ENCODE measurements at regions not wholly inside any gene's neighbourhood (a gene's known extent, or its start where the extent isn't known, plus 50 kb on each side); places are given as distances from the start of the nearest gene placed in this dataset.

DNA sequence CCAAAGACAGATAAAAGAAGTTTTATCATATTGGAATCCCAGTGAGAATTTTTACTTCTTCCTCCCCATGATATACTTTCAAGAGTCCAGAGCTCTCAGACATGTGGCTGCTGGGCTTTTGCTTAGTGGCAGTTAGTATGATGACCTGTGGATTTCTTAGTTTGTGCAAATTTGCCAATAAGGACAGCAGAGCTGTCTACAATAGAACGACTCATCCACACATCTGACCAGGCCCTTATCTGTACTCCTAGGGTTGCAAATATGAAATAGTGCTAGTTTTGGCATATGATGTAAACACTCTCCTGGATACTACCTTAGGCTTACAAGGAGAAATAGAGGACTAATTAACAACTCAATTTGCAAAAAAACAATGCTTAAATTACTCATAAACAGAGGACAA is 758.4 kb upstream of the TMEFF2 start (continued):
- TF ChIP-seq, protein P1, sequence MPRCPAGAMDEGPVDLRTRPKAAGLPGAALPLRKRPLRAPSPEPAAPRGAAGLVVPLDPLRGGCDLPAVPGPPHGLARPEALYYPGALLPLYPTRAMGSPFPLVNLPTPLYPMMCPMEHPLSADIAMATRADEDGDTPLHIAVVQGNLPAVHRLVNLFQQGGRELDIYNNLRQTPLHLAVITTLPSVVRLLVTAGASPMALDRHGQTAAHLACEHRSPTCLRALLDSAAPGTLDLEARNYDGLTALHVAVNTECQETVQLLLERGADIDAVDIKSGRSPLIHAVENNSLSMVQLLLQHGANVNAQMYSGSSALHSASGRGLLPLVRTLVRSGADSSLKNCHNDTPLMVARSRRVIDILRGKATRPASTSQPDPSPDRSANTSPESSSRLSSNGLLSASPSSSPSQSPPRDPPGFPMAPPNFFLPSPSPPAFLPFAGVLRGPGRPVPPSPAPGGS (IDR thresholded peaks at IDR 0.05; ENCODE audit: borderline replicate concordance, insufficient read depth, low read depth, low read length, poor library complexity, severe bottlenecking), result no peak
- TF ChIP-seq SRF (IDR thresholded peaks at IDR 0.05; ENCODE audit: low read depth in 2 of 2, low read length in 2 of 2) (no peak), TCF3 (IDR thresholded peaks at IDR 0.05; ENCODE audit: borderline replicate concordance, insufficient read depth, low read depth, low read length) (no peak), NFYB (IDR thresholded peaks at IDR 0.05; ENCODE audit: insufficient read depth, low read depth, low read length) (no peak)

DNA sequence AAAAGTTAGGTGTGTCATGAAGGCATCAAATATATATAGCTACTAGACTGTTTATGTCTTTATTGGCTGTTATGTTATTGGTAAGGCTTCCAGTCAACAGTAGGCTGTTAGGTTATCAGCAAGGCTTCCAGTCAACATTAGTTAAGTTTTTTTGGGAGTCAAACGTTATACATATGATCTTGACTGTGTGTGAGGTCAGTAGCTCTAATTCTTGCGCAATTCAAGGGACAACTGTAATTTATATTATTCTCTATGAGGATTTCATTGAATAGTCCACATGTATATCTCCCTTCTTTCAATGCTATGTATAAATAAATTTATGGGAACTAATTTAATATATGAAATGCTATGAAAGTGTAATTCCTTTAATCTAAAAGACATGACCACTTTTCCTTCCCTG is 757.5 kb upstream of the TMEFF2 start:
- BruUV-seq (replicated peaks), result no TSS peak
- Histone ChIP-seq H3K79me2 (ENCODE audit: control insufficient read depth, insufficient read depth, low read length) (no peaks in the 10 kb centered on the region), H3K9me3 (replicated peaks; ENCODE audit: control insufficient read depth, insufficient read depth, low read length) (no peaks in the 10 kb centered on the region), H3K27me3 (replicated peaks in 1 of 2; ENCODE audit: control insufficient read depth in 2 of 2, insufficient read depth in 2 of 2, low read length in 1 of 2) (no peaks in the 10 kb centered on the region), H3K27ac (ENCODE audit: control insufficient read depth, insufficient read depth) (no peak overlapping the region), H3K4me3 (no peak overlapping the region), H4K20me1 (ENCODE audit: control insufficient read depth, insufficient read depth) (no peaks in the 10 kb centered on the region), H3K36me3 (ENCODE audit: control insufficient read depth in 2 of 2, insufficient read depth in 2 of 2, low read length in 1 of 2) (no peaks in the 10 kb centered on the region), H2AFZ (ENCODE audit: control insufficient read depth, low read depth, low read length) (no peak overlapping the region), H3K4me2 (ENCODE audit: control insufficient read depth, insufficient read depth) (no peak overlapping the region), H3K4me1 (ENCODE audit: control insufficient read depth, insufficient read depth, low read length) (no peaks in the 10 kb centered on the region), H3K9ac (ENCODE audit: control insufficient read depth, insufficient read depth, low read length) (no peak overlapping the region)
- ChIA-PET RAD21 (ENCODE audit: unreplicated experiment) (no interaction called here), SMC1A (ENCODE audit: uncharacterized antibody, unreplicated experiment) (no interaction called here), CTCF (no interaction called here), POLR2A (no interaction called here)
- DNase-seq (ENCODE audit: low read depth, low spot score) (no peak), FAIRE-seq (no peak), ATAC-seq (no peak)
- 0% methylated on average over 2 of the region's 2 CpGs for WGBS (ENCODE audit: insufficient coverage, insufficient replicate concordance, low lambda C conversion rate, missing lambda C conversion rate)
- intact Hi-C loops (cut with micrococcal nuclease; ENCODE audit: unreplicated experiment), result no loop called here
- in situ Hi-C loops (cut with MboI), result no loop called here
- TF ChIP-seq, protein P2, sequence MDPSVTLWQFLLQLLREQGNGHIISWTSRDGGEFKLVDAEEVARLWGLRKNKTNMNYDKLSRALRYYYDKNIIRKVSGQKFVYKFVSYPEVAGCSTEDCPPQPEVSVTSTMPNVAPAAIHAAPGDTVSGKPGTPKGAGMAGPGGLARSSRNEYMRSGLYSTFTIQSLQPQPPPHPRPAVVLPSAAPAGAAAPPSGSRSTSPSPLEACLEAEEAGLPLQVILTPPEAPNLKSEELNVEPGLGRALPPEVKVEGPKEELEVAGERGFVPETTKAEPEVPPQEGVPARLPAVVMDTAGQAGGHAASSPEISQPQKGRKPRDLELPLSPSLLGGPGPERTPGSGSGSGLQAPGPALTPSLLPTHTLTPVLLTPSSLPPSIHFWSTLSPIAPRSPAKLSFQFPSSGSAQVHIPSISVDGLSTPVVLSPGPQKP (IDR thresholded peaks at IDR 0.05; ENCODE audit: low read depth, low read length), result no peak
- TF ChIP-seq, protein P3, sequence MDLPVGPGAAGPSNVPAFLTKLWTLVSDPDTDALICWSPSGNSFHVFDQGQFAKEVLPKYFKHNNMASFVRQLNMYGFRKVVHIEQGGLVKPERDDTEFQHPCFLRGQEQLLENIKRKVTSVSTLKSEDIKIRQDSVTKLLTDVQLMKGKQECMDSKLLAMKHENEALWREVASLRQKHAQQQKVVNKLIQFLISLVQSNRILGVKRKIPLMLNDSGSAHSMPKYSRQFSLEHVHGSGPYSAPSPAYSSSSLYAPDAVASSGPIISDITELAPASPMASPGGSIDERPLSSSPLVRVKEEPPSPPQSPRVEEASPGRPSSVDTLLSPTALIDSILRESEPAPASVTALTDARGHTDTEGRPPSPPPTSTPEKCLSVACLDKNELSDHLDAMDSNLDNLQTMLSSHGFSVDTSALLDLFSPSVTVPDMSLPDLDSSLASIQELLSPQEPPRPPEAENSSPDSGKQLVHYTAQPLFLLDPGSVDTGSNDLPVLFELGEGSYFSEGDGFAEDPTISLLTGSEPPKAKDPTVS (IDR thresholded peaks at IDR 0.05; ENCODE audit: low read depth, low read length), result no peak
- TF ChIP-seq, protein P4, sequence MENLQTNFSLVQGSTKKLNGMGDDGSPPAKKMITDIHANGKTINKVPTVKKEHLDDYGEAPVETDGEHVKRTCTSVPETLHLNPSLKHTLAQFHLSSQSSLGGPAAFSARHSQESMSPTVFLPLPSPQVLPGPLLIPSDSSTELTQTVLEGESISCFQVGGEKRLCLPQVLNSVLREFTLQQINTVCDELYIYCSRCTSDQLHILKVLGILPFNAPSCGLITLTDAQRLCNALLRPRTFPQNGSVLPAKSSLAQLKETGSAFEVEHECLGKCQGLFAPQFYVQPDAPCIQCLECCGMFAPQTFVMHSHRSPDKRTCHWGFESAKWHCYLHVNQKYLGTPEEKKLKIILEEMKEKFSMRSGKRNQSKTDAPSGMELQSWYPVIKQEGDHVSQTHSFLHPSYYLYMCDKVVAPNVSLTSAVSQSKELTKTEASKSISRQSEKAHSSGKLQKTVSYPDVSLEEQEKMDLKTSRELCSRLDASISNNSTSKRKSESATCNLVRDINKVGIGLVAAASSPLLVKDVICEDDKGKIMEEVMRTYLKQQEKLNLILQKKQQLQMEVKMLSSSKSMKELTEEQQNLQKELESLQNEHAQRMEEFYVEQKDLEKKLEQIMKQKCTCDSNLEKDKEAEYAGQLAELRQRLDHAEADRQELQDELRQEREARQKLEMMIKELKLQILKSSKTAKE (IDR thresholded peaks at IDR 0.05; ENCODE audit: low read depth, poor library complexity, severe bottlenecking), result no peak
- no peak for TF ChIP-seq MEF2A (IDR thresholded peaks at IDR 0.05; ENCODE audit: insufficient read depth, low read depth, low read length)
- no peak for TF ChIP-seq NFYB (IDR thresholded peaks at IDR 0.05; ENCODE audit: insufficient read depth, low read depth, low read length)
- TF ChIP-seq FOS (IDR thresholded peaks at IDR 0.05; ENCODE audit: borderline replicate concordance, extremely low read depth, insufficient read length), result no peak
- TF ChIP-seq BHLHE40 (IDR thresholded peaks at IDR 0.05; ENCODE audit: borderline replicate concordance in 1 of 2, low read depth in 2 of 2, low read length in 1 of 2), result no peak
- TF ChIP-seq, protein P5, sequence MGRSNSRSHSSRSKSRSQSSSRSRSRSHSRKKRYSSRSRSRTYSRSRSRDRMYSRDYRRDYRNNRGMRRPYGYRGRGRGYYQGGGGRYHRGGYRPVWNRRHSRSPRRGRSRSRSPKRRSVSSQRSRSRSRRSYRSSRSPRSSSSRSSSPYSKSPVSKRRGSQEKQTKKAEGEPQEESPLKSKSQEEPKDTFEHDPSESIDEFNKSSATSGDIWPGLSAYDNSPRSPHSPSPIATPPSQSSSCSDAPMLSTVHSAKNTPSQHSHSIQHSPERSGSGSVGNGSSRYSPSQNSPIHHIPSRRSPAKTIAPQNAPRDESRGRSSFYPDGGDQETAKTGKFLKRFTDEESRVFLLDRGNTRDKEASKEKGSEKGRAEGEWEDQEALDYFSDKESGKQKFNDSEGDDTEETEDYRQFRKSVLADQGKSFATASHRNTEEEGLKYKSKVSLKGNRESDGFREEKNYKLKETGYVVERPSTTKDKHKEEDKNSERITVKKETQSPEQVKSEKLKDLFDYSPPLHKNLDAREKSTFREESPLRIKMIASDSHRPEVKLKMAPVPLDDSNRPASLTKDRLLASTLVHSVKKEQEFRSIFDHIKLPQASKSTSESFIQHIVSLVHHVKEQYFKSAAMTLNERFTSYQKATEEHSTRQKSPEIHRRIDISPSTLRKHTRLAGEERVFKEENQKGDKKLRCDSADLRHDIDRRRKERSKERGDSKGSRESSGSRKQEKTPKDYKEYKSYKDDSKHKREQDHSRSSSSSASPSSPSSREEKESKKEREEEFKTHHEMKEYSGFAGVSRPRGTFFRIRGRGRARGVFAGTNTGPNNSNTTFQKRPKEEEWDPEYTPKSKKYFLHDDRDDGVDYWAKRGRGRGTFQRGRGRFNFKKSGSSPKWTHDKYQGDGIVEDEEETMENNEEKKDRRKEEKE (IDR thresholded peaks at IDR 0.05), result no peak
- TF ChIP-seq EGR1 (IDR thresholded peaks at IDR 0.05; ENCODE audit: borderline replicate concordance in 1 of 2, low read depth in 2 of 2, low read length in 2 of 2), result no peak
- no peak for TF ChIP-seq NBN (IDR thresholded peaks at IDR 0.05)

All from GM12878 (cell line).